HL-60/S4 treated with phorbol 12-myristate 13-acetate at 8.2 ng/mL for 4 days and 3 days (cell line): ENCODE measurements at regions not wholly inside any gene's neighbourhood (a gene's known extent, or its start where the extent isn't known, plus 50 kb on each side); places are given as distances from the start of the nearest gene placed in this dataset.

Experiments used
- in situ Hi-C: fragments of 300-500 bp; cut with MboI; formaldehyde crosslinking; loops from 2 replicates; pipeline ENCODE4 v1.15.0; 2022; ENCODE audit warnings: low sequenced_read_pairs

- in situ Hi-C loops = no loop called here
Measured at GRCh38 chr11:112457532-112457931, 196.9 kb upstream of the PLET1 start.

GRCh38 chr11:112459001-112459400 is 198.3 kb upstream of the PLET1 start:
- in situ Hi-C loops = no loop called here

DNA sequence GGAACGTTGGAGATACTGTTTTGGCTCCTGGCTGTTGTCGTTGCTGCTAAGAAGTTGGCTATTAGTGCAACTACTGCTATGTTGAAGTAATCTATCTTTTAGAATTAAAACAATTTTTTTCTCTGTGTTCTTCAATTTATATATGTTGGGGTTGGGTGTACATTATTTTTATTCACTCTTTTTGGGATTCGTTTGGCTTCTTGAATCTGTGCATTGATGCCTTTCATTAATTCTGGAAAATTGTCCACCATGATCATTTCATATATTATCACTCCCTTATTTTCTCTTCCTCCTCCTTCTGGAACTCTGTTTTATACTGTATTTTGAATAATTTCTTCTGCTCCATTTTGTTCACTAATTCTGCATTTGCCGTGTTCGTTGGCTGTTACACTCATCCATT is 199.5 kb upstream of the PLET1 start:
- in situ Hi-C loops = no loop called here

DNA sequence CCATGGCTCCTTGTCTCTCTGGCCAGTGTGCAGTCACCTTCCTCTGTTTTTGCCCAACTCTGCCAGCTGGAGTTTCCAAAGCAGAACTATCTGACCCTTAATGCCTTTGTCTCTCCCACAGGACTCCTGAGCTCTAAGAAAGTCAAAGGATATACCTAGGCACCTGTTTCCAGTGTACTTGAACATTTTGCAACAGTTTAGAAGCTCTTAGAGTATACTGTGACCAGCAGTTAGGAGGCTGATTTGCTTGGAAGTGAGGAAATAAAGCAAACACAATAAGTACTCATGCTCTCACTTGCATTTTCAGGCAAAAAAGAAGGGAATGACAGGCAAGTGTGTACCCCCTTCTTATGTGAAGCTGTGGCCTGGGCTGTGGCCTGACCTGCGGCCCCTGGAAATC is 204.3 kb upstream of the PLET1 start:
- in situ Hi-C loops = no loop called here

- in situ Hi-C loops = no loop called here
Measured at GRCh38 chr11:112465433-112466024, 204.9 kb upstream of the PLET1 start.

DNA sequence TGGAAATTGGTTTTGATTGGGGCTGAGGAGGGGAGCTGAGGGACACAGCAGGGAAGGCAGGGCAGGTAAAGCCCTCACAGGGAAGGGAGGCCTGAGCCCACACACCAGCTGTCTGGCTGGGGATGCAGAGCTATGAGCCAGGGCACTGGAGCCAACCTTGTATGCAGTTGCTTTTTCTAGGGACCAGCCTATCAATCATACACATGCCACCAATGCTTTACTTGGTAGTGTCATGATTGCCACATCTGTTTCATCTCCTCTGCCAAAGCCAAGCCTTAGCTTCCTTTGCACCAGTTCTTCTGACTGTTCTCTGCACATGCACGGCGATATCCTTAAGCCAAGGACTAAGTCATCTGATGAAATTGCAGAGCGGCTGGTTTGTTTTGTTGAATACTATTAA is 207.1 kb upstream of the PLET1 start:
- in situ Hi-C loops = no loop called here

- in situ Hi-C loops = no loop called here
Measured at GRCh38 chr11:112469376-112469775, 208.7 kb upstream of the PLET1 start.

DNA sequence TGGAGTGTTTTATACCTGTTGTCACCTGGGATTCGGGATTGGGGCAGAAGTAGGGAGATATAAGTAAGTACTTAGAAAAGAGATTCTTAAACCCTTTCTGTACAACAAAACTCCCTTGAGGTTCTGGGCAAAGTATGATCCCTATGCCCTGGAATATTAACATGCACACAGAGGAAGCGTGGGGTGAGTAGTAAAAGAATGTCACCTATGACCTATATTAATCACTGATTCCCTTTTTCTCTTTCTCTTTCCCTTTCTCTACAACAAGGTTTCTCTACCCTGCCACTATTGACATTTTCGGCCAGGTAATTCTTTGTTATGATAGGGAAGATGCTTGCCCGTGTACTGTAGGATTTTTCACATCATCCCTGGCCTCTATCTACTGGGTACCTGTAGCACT is 209.7 kb upstream of the PLET1 start:
- in situ Hi-C loops = no loop called here

- in situ Hi-C loops = no loop called here
Measured at GRCh38 chr11:112471731-112472130, 211.1 kb upstream of the PLET1 start.

DNA sequence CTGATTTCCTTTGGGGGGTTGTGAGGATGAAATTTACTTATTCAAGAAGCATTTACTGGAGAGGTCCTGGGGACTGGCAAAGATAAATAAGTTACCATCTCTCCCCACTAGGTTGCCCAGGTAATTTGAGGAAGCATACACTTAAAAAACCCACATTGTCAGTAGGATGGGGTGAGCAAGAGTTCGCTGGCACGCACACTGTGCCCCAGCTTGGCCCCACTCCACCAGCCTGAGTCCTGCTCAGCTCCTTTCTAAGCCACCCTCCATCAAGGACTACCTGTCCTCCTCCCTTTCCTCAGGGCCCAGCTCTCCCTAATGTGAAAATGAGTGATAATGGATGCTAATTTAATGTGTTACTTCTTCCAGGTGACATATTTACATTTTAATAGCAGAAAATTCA is 216.5 kb upstream of the PLET1 start:
- in situ Hi-C loops = no loop called here

GRCh38 chr11:112477581-112478317 is 217.1 kb upstream of the PLET1 start:
- in situ Hi-C loops = no loop called here

DNA sequence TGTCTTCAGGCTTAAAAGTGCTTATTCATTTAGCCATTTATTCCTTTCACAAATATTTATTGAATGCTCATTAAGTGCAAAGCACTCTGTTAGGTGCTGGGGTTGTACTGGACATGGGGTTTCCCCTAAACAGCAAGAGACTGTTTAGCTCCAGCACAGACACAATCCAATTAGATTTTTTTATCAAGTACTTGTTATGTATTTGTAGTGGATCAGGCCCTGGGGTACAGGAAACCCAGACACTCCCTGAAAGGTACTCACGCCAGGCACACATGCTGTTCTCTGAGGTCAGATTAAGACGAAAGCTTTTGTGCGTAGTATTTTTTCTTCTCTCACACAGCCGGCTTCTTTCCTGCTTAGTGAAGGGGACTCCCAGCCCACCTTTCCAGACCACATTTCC is 218.1 kb upstream of the PLET1 start:
- in situ Hi-C loops = no loop called here

DNA sequence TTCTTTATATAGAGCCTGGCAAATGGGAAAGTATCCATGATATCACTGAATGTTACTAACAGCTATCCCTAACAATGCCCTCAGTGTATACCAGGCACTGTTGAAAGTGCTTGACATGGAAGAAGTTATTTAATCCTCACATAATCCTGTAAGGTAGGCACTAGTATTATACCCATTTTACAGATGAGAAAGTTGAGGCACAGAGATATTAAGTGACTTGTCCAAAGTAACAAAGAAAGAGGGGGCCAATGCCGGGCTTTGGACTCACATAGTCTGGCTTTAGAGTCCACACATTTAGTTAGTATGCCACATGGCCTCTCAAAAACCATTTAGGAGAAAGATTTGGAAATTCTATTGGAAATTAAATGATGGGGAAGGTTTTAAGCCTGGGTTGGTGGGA is 220.8 kb upstream of the PLET1 start:
- in situ Hi-C loops = no loop called here

- in situ Hi-C loops = no loop called here
Measured at GRCh38 chr11:112481893-112482292, 221.2 kb upstream of the PLET1 start.

DNA sequence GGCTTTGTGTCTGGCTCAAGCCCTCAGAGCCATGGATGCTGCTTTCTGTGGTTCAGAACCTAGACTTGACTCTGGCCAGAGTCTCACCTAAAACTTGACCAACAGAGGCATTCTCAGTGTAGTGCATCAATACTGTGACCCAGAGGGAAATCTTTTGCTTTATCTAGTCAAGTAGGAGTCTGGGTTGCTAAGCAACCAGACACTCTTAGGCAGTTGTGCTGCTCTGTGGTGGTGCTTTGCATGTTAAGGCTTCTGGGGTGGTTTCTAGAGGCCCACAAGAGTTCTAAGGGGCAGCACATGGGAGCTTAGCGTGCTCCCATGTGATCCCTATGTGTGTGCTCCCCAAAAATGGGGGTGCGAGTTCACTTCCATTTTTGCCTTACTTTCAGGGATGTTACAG is 224.6 kb upstream of the PLET1 start:
- in situ Hi-C loops = no loop called here

DNA sequence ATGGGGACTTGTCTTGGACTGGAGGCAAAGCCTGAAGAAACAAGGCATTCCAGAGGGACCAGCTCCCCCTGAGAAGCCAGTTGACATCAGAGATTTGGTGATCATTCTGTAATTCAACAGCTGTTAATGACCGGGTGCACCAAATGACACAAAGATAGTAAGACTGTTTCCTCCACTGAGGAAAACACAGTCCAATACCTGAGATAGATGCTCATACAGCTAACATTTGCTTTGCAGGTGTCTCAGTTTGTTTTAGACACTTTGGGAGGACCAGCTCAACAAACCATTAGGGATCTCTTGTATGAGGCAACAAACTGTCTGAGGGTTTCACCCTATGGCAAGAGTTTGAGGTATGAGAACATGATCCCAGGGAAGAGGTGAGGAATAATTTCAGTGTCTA is 237.2 kb upstream of the PLET1 start:
- in situ Hi-C loops = no loop called here

DNA sequence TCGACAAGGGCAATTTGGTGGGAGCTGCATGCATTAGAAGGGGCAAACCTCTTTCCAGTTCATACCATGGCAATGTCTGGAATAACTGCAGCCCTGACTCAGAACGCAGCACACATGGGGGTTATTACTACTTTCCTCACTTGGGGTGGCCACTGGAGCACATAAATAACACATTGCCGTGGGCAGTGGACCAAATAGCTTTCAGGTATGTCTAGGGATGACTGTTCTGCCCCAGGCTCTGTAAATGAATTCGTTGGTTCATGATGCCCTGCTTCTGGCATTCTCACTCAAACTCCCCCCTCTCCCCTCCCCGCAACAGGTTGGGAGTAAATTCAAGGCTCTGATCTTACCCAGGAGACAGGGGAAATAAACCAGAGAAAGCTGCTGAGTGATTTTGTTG is 238.0 kb upstream of the PLET1 start:
- in situ Hi-C loops = no loop called here

DNA sequence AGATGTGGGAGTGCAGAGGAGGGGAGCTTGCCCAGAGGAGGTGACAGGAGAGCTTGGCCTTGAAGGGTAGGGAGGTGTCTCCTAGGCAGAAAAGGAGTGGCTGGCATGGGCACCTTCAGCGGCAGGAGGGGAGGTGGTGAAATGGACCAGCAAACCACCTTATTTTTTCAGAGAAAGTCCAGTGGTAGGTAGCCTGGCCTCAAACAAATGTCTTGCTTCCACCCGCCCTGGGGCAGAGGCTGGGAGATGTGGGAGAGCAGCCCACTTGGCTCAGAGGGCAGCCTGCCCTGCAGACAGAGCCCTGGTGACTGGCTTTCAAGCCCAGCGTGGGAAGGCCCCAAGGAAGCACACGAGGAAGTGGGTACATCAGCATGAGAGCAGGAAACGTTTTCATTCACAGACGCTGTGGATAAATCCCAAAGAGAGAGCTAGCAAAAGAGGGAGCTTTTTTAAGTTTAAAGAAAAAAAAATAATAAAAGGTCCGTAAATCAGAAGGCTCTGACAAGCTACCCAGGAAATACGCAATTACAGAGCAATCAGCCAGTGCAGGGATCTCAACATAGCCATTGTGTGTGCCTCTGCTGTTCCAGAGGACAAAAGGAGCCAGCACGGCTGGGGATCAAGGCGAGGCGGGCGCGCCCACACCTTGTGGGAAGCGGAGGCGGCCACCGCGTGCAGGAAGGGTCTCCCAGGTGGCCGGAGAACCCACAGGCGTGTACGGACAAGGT is 238.7 kb upstream of the PLET1 start:
- in situ Hi-C loops = no loop called here

DNA sequence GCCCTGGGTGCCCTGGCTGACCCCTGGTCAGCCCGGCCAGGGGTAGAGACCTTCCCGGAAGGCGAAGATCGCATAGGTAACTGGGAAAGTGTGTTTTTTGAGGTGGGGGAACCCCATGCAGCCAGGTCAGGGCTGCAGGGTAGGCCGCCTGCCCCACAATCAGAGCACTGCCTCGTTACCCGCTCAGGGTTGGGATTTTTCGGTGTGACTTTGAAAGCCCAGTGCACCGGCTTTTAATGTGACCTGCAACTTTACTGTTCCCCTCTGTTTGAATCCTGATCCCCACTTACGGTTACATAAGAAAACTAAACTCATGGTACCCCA is 239.2 kb upstream of the PLET1 start:
- in situ Hi-C loops = no loop called here

DNA sequence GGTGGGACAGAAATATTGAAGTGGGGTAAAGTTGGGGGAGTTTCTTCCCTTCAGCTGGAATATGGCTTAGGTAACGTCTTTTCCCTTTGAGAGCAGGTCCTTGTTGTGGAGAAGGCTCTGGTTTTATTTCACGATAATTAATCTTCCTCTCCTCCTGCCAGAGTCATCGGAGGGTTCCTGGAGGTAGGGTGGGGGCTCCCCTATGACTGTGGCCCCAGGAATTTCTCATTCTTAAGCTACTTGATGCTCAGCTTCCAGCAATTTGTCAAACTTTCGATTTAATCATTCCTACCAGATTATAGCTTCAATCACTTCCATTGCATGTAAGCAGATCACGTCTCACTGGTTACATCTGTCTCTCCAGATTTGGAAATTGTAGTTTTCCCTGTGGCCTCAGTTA is 242.8 kb upstream of the PLET1 start:
- in situ Hi-C loops = no loop called here

DNA sequence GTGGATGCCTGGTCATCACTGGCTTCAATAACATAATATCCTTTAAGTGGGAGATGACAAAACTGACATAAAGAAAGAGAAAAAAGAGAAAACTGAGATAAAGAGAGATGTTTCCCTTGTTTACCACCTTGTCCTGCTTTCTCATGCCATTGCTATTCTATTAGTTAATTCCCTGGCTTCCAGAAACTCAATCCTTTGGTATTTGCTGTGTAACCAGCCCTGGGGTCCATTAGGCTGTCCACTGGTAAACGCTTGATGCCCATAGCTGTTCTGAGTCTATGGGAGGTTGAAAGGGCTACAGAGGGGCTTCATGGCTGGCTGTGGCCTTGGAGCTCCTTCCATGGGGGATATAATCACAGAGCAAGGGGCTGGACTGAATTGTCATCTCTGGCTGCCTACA is 243.4 kb upstream of the PLET1 start:
- in situ Hi-C loops = no loop called here

GRCh38 chr11:112506852-112507251 is 246.2 kb upstream of the PLET1 start:
- in situ Hi-C loops = no loop called here
